ENCODE measurements at regions not wholly inside any gene's neighbourhood (a gene's known extent, or its start where the extent isn't known, plus 50 kb on each side); places are given as distances from the start of the nearest gene placed in this dataset.
"Not testable (repeated sequence)": the region's sequence is repeated elsewhere in the genome, so short reads cannot be mapped to it uniquely, and the experiment has no call there.

DNA sequence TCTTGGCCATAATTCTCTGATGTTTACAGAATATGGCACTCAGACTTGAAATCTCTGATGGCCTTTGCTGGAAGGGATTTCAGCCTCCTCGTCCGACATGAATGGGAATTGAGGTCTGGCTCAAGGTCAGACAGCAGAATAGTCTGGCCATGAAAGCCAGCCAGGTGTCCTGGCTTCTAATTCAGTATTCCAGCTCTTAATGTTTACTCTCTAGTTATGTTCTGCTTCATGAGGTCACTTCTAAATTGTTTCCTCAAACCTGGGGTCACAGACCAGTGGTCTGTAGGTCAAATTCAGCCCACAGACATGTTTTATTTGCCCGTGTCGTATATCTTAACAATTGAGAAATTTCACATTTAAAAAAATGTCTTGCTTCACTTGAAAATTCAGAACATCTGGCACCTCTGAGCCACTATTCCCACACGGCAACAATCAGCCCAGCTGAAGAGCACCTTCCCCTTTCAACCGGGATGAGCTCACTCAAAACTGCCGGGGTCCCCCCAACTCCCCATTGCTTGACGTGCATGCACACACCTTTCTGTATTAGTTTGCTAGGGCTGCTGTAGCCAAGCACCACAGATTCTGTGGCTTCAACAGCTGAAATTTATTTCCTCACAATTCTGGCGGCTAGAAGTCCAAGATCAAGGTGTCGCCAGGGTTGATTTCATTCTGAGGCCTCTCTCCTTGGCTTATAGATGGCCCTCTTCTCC is 243.5 kb downstream of the ENC1 start:
- DNase-seq = no peak

DNA sequence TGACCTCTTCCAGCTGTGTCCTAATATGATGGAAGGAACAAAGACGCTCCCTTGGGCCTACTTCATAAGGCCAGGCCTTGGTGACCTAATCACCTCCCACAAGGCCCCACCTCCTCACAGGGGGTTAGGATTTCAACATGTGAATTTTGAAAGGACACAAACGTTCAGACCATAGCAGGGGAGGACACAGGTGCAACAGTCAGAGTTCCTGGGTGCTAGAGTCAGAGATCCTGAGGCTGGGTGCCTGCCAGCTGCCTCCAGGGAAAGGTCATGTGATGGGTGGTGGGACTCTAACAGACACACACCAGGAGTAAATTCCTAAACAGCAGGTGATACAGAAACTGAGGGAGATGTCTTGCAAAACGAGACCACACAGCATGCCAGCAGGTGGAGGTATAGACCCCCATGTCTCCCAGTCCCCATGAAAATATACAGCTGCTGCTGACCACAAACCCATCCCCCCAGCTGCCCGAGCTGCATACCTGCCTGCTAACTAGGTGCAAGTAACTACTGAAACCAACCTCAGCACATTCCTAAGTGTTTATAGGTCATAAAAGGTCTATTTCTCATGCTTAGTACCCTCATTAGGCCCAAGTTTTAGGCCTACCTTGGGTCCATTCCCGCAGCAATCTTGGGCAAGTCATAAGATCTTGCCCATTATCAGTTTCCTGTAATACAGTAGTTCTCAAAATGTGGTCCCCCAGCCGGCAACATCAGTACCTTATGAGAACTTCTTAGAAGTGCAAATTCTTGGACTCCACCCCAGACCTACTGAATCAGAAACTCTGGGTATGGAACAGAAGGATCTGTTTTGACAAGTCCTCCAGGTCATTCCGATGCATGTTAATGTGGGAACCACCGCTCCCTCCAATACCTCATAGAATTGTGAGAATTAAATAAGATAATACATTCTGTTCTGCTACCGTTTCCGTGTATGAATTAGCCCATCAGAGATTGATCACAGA is 245.3 kb downstream of the ENC1 start:
- DNase-seq = no peak

DNA sequence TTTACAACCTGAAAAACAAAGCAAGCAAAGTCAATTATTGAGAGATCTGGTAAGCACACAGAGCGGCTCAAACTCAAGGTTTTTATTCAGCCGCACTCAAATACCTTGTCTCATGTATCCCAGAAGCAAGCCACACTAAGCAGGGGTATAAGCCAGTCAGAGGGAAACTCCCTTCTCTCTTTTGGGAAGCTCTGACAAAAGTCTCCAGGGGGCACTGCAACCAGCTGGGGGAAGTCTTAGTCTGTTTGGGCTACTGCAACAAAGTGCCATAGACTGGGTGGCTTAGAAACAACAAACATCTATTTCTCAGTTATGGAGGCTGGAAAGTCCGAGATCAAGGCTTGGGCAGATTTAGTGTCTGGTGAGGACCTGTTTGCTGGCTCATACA is 246.0 kb downstream of the ENC1 start:
- no peak for DNase-seq

DNA sequence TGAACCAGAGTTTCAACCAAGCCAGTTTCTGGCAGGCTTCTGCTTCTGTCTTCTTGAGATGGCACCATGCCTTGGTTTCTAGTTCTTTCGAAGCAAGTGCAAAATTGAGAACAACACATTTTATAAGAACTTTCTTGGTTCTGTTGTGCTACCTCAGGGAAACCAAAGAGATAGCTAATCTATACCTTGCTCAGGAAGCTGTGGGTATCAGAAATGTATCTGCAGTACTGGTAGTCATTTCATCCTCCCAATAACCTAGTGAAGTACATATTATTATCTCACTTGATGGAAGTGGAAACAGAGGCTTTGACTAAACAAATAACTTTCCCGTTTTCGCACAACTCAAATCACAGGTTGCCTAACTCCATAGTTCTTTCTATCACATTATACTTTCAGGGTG is 246.6 kb downstream of the ENC1 start:
- DNase-seq = no peak

DNA sequence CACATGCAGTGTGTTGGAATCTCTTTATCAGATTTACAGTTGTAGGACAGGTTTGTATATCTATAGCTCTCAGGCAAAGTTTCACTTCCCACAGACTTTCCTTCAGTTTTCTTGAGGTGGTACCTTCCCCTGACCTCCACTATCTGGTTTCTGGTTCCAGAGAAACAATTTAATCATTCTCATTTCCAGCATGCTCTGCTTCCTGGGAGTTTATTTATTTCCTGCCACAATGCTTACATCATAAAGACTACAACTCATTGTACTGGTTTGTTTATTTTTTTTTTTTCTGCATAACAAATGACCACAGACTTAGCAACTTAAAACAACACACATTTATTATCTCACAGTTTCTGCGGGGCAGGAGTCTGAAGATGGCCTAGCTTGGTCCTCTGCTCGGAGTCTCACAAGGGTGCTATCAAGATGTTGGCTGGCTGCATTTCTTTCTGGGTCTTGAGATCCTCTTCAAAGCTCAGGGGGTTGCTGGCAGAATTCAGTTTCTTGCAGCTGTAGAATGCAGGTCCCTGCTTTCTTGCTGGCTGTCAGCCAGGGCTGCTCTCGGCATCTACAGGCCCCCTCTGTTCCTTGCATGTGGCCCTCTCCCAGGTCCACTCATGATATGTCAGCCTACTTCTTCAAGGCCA is 247.7 kb downstream of the ENC1 start:
- no peak for DNase-seq

DNA sequence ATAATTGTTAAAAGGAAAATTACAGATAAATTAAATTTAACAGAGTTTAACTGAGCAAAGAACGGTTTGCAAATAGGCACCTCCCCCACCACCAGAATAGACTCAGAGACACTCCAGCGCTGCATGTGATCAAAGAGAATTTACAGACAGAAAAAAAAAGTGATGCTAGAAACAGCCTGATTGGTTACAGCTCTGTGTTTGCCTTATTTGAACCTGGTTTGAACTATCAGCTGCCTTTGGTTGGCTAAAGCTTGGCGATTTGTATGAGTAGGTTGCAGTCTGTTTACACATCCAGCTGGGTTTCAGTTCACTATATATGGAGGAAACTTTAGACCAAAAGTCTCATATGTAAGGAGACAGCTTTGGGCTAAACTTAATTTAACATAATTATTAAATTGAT is 249.1 kb downstream of the ENC1 start:
- no peak for DNase-seq

DNA sequence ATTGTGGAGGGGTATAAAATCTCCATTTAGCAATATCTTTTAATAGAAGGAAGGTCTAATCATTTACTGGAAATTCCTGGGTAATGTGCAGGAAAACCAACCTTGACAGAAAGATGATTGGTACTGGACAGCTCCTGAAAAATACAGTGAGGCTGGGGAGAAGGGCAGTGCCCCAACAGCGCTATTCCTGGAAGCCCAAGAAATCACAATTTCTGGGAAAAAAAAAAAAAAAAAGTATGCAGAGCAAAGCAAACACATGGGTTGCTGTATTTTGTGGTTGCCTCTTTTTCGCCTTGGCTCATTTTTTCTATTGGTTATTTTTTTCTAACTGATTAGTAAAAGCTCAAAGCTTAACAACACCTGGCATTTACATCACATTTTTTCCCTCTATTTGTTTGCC is 249.7 kb downstream of the ENC1 start:
- DNase-seq = no peak

DNA sequence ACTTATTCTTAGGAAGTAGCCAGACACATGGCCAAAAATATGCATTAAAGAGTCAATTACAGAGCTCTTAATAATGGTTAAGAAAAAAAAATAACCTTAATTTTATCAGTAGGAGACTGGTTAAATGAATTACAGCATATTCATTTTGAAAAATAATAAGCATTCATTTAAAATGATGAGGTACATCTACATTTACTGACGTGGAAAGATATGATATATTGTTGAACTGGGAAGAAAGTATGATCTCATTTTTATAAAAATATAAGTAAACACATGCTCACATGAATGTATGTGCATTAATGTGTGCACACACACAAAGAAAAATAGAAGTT is 250.3 kb downstream of the ENC1 start:
- no peak for DNase-seq

DNA sequence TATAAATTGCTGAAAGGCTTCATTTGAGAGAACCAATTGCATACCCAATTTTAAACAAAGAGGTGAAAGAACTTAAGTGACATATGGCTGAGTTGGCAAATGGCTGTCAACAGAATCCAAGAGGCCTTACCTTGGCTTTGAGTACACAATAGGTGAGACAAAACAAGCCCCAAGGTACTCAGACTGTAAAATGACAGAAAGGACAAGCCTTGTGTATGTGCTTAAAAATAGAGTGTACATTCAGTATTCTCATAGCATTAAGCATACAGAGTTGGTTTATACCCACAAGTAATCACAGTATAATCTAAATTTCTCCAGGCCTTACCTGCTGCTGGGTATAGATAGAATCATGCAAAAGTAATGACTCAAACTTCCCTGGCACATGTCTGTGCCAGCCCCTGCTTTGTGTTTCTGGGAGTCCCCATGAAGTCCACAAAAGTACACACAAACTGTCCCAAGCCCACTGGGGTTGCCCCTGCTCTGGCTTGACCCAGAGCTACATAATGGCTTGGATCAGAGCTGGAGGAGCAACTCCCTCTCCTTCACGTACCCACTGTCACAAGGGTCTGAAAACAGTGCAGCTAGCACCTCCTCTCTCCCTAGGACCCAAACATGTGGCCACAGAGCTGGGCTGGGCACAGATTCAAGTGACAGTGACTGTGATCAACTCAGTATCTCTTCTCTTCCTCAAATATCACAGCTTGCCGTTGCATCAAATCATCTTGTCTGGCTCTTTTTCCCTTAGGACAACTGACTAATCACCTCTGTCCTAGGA is 250.8 kb downstream of the ENC1 start:
- DNase-seq = no peak

DNA sequence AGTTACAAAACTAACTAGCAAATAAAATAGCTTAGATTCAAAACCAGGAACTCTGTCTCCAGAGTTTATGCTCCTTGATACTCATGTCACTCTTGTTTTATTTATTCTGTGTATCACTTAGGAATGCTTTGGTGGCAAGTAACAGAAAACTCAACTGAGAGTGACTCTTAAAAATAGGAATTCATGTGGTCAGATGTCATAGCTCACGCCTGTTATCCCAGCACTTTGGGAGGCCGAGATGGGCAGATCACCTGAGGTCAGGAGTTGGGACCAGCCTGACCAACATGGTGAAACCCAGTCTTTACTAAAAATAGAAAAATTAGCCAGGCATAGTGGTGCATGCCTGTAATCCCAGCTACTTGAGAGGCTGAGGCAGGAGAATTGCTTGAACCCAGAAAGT is 252.1 kb downstream of the ENC1 start:
- not testable (repeated sequence) for DNase-seq

DNA sequence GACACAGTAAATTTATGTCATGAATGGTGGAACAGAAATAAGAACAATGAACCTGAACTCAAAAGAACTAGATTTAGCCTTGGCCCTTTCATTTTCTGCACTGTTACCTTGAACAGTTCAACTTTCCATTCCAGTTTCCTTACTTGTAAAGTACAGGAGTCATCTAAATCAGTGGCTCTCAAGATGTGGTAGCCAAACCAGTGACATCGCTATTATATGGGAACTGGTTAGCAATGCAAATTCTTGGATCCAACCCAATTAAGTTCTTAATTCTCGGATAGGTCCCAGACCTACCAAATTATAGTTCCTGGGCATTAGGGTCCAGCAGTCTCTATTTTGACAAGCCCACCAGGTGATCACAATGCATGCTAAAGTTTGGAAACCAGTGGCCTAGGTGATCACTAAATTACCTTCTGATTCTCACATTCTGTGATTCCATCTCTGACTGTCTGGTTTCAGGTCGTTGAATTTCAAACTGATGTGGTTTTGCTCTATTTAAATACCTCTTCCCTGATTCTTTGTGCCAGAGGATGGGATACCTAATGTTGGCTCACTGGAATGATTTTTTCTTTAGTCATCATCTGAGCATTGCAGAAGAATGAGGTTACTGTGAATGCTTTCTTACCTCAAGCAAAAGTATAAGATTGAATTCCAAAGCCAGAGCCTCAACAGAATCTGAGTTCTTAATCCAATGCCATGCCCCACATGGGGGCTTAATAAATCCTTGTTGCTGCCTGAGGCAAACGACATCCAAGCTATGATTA is 253.8 kb downstream of the ENC1 start:
- no peak for DNase-seq

DNA sequence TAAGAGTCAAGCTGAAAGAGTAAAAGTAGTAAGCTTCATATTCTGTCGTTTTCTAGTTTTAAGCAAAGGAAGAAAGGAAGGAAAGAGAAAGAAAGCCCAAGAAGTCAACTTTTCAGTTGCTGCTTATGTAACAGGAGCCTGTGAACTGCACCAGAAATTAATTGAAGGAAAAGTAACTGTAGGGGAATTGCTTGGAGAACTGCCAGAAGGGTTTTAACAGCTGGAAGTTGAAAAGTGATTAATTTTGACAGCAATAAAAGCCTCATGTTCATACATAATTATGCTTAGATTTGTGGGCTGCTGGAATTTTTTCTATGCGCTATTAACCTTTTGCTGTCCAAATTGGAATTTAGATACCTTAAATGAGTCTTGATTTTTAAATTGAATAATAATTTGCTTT is 255.7 kb downstream of the ENC1 start:
- DNase-seq = no peak

DNA sequence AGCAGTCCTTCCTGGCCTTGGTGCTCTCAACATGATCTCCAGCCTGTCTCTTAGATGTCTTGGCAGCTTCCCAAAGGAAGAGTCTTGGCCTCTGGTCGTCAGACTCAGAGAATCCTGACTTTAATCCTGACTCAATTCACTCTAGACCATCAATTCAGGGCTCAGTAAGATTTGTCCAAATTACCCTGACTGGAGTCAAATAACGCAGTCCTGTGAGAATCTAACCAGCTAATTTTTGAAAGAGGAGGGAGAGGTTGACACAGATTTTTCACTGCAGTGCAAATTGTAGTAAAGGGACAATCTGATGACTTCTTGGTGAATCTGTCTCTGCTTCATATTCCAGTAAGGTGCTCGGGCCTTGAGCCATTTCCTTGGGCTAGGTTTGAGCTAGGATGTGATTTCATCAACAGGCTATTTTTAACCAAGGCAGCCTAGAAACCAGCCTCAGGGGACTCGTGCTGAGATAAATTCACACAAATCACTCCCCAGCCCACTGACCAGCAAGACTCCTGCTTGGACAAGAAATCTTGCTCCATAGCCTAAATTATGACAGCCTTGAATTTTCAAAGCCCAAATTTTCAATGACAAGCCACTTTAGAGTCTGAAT is 257.4 kb downstream of the ENC1 start:
- DNase-seq = no peak

DNA sequence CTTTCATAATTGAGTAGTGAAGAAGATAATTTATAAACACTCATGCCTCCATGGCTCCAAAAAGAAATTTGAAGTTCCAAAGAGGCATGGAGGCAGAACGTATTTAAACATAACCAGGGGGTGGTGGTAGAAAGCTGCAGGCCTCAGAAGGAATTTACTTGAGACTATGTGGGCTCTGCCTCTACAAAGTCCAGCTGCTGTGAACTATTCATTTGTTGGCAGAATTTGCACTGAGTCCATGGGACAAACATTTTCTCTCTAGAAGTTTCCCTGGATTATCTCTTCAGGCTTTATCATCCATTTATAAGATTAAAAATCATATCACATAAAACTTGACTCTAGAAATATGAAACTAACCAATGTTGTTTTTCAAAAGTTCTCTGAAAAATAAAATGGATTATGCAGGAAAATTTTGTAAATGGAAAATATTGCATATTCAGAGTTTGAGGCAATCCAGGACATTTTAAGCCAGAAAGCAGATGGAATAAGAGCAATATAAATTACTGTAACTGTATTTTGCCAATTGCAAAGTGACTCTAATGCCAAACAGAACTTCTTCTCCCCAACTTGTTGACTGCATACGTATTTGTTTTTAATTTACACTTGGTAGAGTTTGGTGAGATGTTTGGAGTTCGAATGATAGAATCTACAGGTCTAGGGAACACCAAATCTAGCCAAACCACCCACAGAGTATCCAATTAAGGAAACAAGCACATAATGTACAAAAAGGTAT is 258.2 kb downstream of the ENC1 start:
- DNase-seq = no peak

DNA sequence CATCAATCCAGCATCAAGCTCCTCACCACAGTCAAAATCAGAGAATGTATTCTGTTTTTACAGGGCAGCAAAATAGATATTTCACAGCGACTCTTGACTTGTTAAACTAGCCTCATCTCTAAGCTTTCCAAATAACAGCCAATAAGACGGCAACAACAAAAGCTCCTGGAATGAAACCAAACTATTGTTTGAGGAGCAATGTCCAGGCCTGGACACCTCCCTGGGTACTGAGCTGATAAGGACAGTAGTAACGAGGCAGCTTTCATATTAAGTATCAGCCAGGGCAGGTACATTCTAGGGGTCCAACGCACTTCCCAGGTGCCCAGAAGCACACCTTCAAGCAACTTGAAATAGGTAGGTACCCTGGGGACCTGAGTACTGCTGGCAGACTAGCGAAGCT is 260.3 kb downstream of the ENC1 start:
- DNase-seq = no peak

DNA sequence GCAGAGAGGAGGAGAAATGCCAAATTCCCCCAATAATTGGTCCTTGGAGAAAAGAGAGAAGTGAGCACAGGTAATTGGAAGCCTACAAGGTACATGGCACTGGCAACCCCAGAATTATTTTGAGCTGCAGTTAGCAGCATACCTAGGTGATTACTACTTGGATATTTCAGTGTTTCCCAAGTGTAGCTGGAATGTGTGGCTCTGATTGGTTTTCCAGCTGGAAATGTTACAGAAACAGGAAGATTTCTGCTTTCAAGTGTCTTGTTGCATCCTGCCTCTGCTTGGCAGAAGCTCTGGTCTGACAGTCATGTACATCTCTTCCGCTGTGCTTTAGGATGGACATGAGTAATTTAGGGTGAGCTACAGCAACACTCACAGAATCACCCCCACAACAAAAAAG is 262.1 kb downstream of the ENC1 start:
- DNase-seq = no peak

DNA sequence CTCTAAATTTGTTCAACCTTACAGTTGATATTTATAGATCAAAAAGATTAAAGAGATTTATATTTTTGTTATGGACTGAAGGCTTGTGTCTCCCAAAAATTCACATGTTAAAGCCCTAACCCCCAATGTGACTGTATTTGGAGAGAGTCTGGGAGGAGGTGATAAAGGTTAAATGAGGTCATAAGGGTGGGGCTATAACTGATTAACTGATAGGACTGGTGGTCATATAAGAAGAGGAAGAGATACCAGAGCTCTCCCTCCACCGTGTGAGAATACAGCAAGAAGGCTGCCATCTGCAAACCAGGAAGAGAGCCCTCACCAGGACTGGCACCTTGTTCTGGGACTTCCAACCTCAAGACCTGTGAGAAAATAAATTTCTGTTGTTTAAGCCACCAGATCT is 264.3 kb downstream of the ENC1 start:
- no peak for DNase-seq

DNA sequence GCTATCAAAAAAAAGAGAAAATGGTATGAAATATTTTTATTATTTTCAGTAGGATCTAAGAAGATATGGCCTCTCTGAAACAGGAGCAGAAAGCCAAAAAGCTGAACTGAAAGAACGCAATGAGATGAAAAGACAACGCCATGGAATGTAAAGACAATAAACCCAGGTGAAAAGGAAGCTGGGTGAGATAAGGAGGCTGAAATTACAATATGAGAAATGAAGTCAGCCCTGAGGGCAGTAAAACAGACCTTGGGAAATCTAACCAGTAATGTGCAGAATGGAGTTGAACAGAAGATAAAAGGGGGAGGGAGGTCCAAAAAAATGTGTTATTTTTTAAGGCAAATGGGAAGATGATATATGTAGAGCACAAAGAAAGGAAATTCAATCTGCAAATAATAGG is 265.3 kb downstream of the ENC1 start:
- no peak for DNase-seq

DNA sequence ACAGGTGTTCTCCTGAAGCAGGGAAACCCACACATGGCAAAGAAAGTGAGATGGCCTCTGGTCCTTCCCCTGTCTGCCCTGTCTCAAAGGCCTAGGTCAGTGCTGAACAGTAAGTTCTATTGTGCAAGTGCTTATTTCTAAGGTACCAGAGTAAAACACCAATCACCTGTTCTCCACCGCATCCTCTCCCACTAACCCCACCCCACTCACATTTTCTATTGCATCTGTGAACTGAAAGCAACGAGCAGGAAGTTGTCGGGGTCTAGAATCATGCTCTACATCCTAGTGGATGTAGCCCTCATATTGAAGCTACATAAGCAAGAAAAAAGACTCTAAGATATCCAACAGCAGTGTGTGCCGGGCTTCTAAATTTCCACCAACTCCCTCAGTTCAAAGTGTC is 265.9 kb downstream of the ENC1 start:
- DNase-seq = no peak

DNA sequence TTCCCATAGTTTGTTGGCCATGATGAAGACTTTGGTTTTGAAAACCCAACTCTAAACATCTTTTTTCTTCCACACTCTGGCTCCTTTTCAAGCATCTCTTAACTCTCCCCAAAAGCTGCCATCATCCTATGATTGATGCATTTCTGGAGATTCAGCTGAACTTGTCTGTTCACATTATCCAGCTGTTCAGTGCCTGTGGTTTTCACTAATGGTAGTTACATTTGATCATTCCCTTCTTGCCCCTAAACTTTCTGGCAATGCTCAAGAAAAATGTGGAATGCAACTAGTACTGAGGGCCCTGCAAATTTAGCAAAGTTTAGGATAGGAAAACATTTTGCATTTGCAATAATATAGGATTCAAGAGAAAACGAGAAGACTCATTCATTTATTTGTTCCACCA is 267.5 kb downstream of the ENC1 start:
- DNase-seq = no peak

DNA sequence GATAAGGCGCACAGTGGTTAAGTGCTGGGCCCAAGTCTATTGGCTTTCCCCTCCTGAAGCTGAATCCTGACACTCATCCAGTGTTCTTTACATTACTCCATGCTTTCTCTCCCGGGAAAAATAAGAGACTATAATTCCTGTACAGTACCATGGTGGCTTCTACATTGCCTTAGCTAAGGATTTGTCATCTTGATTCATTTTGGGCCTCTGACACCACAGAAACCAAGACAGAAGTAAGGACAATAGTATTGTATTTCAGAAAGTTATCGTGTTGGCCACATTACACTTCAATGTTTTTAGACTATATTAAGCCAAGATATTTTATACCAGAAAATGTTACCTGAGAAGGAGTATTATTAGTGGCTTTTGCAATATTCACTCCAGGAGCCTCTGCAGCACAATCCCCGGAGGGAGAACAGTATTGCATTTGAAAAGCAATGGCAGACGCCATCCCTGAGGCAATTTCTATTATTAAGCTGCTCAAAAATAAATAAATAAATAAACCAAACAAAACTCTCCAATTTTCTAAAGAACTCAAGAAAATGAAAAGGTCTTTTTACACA is 267.9 kb downstream of the ENC1 start:
- no peak for DNase-seq
